B cell (primary cell): ENCODE measurements at regions not wholly inside any gene's neighbourhood (a gene's known extent, or its start where the extent isn't known, plus 50 kb on each side); places are given as distances from the start of the nearest gene placed in this dataset.

Experiments used
- CTCF ChIP-seq: fragments of 200-600 bp; IDR thresholded peaks from one replicate; pipeline ENCODE4 v1.8.0; 2022; ENCODE audit warnings: antibody characterized with exemption, mild to moderate bottlenecking
- EZH2 ChIP-seq: IDR thresholded peaks from 2 replicates; pipeline ENCODE4 v1.6.1; 2012; ENCODE audit warnings: borderline replicate concordance, low read depth, mild to moderate bottlenecking, moderate library complexity, low read length; ENCODE audit not compliant: insufficient read depth, poor library complexity, severe bottlenecking

- TF ChIP-seq CTCF: no peak
- no peak for TF ChIP-seq EZH2
These were observed 81.7 kb upstream of the DOCK9 start for GRCh38 chr13:99059498-99060075.
